HG02885 (cell line): ENCODE measurements at regions not wholly inside any gene's neighbourhood (a gene's known extent, or its start where the extent isn't known, plus 50 kb on each side); places are given as distances from the start of the nearest gene placed in this dataset.

Experiments used
- ATAC-seq: cut with Tn5 transposase; IDR thresholded peaks from one replicate; pipeline ENCODE4 v1.9.1; 2021; ENCODE audit warnings: mild to moderate bottlenecking; ENCODE audit not compliant: unreplicated experiment, poor library complexity

DNA sequence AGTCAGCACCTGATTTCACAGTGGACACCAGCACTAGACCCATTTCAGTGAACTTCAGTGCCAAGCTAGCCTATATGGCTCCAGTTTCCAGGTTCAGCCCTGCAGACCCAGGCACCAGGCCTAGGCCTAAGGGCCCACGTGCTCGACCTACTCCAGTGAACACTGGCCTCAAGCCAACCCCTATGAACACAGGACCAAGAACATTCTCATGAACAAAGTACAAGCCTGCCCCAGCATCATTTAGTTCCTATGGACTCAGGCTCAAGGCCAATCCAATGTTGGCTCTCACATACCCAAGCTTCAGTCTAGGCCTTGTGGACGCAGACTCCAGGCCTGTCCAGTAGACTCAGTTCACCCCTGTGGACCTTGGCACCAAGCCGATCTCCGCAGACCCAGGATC is 385.5 kb downstream of the DHX35 start:
- ATAC-seq = no peak

DNA sequence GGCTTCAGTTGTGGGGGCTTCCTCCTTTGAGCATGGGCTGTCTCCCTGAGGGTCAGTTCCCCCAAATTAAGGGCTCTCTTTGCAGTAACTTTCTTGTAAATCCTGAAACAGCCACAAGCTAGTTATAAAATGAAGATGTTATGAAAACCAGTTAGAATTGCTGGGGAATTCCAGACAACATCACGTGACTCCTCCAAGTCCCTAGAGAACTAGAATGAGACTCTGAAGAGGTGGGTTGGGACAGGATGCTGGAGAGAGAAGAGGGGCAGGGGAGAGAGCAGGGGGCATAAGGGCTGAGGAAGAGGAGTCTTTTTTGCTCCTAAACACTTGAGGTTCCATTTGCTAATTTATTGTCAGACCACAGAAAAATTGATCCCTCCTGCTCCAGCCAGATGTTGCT is 380.3 kb downstream of the DHX35 start:
- ATAC-seq = no peak

DNA sequence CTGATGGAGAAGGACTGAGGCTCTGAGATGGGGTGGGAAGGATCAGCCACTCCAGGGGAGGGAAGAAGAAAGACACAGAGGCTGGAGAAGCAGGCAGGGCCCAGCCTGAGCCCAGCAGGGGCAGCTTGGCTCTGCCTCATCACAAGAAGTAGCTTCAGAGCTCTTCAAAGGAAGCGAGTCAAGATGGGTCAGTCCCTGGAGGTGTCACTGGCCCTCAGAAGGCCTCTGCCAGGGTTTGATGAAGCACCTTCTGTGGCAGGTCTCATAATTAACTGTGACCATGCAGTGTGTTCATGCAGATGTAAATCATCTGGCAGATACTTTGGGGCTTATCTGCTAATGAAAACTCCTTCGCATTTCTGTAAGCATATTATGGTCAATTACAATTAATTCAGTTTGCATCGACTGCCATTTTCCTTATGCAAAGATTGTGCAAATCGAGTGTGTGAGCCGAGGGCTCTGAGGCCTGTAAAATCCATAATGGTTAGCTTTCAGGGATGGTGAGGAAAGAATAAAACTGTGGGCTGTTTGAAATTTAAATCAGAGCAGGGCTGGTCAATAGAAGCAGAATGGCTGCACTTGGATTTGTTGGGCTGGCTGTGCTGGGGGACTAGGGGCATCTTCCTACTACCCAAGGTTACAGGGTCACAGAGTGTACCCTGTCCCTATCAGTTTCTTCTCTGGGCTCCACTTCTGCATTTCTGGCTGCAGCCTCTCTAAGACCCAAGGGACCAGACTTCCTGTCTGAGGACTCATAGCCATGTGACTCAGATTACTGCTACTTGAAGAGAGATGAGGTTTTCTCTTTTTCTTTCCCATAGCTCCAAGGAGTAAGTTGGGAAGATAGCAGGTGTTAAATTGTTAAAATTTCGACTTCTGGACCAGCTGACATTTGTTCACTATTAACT is 376.6 kb downstream of the DHX35 start:
- ATAC-seq = peak; percentile 95

DNA sequence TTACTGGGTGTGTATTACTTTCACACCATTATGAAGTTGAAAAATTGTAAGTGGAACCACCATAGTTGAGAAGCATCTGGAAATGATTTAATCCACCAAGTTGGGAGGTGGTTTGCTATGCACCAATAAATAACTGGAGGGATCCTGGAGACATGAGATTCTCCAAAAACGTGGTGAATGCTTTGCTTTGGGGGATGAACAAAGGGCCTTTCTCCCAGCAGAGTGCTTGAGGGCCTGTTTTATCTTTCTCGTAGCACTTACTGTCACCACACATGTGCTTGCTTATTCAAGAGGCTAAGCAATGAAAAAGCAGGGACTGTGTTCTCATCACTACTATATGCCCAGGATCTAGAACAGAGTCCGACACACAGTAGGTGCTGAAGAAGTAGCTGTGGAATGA is 371.1 kb downstream of the DHX35 start:
- ATAC-seq = no peak

DNA sequence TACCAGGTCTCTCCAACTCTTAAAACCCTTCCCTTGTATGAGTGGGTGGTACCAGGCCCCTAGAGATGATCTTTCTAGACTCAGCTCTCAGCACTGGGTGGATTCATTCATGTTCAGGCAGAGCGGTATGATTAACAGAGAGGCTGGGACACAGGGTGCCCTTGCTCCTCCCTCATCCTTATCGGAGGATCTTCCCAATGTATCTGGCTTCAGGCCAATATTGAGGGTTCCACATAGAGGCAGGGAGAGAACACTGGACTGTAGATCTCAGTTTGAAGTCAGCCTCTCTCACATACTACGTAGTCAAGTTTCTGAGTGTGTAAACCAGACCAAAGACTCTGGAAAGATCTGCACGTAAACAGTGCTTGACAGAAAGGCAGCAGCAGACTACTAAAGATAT is 366.2 kb downstream of the DHX35 start:
- no peak for ATAC-seq

DNA sequence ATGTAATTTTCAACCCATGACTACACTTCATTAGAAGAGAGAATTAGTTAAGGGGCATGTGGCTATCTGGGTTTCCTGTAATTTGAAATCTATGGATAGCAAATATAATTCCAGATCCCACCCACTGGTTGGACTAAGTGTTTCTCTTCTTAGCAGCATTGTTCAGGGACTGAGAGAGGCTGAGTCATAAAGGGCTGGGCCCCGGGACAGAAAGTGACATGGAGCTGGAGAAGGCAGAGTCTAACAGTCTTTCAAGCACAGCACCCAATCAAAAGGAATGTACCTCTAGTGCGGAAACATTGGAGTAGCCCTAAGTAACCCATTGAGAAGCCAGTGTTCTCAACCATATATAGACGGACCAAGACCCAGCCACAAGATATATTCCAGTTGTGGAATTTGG is 363.9 kb downstream of the DHX35 start:
- ATAC-seq = no peak

DNA sequence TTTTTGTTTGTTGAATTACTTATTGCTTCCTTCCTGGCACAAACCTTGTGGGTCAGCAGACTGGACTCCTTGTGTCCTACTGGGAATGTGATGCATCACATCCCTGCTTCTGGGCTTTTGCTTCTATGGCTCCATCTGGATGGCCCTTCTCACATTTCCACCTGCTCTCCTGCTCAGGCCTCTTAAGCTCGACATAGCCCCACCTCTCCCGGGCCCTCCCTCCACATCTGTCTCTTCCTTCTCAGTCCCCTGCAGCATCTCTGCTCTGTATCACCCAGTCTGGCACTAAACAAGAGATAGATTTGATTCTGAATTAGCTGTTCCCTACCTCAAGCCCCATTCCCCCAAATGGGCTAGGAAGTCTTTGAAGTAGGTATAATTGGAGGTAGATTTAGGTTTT is 356.8 kb downstream of the DHX35 start:
- ATAC-seq = no peak

DNA sequence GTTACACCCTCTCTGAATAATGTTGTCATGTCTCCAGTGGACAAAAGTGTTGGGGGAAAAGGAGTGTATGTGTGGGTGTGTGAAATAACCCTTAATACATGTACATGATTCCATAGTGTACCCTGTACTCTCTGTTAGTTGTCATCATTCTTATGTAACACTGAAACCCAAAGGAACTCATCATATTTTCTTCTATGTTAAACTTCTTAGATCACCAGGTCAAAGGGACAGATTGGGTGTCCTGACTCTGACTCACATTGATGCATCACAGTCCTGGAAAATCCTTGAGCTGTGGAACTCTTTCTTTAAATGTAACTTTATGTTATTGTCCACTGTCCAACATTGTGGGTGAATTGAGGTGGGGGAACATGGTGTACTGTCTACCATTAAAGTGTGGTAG is 350.5 kb downstream of the DHX35 start:
- ATAC-seq = no peak

DNA sequence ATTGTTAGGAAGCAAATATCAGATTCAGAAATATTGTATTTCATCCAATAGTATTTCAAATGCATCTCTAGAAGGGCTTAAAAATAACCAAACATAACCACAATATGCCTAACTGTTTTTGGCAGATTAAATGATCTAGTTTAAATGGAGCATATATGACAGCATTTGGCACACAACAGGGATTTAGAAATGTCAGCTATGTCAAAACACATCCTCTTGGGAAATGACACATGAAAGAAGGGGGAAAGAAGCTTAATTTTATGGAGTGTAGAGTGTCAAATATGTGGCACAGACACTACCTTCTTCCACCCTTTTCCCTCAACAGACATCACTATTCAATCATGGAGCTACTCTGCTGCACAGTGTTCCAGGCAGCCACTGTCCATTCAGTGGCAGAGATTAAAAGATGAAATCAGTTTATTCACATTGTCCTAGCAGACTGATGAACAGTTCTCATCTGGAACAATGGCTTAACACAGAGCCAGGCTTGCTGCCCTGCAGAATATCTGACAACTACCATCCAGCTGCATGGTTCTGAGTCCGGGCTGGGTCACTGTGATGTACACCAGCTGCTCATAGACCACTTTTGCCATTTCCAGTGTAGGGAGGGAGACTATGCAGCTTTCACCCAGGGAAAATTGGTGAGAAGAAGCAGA is 349.8 kb downstream of the DHX35 start:
- no peak for ATAC-seq

DNA sequence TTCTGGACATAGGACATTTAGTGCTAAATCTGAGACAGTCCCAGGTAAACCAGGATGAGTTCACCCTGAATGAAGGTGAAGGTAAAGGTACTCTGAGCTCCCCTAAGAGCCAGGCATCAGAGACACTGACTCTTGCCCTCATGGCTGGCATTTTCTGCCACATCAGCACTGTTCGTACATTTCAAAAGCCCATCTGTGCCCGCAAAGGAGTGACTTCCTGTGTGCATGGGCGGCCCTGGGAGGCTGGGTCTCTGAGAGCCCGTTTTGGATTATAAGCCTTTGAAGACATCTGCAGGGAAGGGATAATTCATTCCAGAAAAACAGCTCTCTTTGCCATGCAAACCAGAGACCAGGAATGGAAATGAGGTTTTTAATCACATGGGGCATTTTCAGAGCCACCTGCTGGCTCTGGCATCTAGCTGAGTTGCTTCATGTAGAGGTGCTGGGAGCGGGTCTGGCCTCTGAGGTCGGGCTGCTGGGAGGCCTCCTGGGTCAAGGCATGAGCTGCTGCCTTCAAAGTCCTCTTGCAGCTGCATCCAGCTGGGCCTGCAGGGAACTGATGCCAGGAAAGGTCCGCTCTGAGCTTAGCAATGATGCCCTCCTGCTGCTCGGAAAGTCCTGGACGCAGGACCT is 348.3 kb downstream of the DHX35 start:
- ATAC-seq = no peak

DNA sequence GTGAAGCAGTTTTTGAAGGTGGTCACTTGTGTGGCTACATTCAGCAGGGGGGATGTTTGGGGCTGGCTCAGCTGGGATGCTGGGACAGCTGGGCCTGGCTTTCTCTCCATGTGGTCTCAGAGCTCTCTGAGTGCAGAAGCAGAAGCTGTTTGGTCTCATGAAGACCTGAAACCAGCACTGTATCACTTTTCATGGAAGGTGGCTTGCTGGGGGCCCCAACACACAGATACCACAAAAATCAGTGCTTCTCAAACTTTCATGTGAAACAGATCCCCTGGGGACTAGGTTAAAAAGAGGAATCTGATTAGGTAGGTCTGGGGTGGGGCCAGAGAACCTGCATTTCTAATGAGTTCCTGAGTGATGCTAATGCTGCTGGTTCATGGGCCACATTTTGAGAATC is 347.3 kb downstream of the DHX35 start:
- ATAC-seq = no peak

DNA sequence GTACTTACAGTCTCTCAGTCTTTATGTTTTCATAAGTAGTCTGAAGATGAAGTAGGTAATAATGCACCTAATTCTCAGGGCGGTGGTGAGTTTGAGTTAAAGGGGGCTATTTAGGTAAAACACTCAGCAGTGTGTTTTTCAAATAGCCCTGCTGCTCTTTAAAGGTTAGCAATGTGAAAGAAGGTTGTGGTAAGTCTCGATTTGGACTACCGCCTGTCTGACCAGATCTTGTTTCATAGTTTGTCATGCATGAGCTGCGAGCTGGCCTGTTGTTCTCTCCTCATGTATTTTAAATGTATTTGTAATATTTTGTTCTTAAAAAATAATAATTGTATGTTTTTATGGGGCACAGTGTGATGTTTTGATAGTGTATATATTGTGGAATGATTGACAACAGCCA is 340.2 kb downstream of the DHX35 start:
- peak; percentile 62 for ATAC-seq

DNA sequence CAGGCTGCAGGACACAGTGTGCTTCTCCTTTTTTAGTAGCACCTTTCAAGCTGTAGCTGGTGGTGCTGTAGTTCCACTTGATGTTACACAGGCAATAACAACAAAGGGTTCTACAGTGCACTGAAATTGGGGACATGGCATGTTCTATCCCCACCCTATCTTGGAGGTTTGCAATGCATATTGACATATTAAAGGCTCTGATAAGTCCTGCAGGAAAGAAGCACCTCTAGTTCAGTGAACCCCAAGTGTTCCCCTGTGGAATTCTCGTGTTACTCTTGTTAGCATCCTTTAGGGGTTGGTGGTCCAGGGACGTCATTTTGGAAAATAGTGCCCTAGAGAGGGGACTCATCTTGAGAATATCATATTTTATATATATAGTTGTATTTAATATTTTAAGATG is 337.6 kb downstream of the DHX35 start:
- no peak for ATAC-seq

DNA sequence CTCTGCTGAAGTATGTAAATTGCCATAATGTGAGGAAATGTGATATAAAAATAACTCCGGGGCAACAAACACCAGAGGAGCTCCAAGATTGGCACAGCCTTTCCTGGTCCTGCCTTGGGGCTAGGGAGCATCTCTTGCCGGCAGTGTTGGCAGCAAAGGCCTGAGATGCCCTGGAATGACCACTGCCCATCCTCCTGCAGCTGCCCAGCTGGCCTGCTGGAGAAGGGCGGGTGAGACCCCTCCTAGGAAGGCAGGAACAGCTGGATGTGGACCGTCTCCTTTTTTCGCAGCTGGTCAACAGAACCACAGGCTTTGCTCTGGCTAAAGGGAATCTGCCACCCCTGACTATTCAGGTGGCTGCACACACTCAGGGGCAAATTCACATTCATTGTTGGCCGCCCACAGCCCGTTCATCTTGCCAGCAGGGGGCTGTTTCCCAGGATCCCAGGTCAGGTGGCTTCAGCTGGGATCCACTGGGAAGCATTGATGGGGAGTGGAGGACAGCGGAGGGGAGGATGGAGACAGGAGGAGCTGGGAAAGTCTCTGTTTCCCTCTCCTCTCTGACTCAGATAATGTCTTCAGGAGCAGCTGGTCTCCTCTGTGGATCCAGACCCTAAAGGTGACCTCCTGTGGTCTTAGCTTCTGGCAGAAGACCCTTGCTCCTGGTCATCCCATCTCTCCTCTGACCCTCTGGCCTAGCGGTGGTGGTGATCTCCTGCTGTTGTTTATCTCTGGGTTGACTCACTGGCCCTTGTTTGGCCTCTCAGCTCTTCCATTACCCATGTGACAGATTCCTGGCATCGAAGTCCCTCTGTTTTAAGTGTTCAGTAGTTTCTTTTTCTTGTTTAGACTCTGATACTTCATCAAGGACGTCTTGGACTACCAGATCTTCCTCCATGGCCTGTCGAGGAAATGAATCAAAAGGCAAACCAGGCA is 336.7 kb downstream of the DHX35 start:
- ATAC-seq = no peak

DNA sequence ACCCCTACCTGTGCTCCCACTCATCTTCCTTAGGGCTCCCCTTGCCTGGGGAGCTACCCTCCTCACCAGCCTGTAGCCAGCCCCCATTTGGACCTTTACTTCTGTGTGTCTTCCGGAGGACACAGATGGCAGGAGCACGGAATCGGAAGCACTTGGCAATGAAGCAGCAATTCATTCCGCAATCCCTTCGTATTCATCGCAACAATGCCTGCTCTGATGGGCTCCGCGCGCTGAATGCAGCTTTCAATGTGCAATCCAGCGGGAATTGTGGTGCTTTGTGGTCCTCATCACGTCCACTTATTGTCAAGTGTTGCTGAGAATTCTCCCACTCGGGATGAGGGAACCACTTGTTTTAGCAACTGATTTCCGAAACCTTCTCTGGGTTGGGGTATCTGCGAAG is 336.0 kb downstream of the DHX35 start:
- ATAC-seq = no peak

DNA sequence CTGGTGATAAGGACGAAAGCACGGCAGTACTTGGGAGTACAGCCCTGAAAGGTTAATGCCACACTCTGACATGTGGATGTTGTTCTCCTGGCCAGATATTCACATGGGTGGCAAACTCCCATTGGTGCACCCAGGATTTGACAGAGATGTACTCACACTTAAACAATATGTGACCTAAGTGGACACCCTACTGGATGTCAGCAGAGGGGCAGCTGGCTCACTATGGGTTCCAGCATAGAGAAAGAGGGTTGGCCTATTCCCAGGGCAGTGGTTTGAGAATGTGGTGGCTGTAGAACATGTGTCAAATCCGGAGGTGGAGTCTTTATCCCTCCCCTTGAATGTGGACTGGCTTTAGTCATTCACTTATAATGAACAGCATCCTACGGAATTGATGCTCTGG is 333.2 kb downstream of the DHX35 start:
- no peak for ATAC-seq

DNA sequence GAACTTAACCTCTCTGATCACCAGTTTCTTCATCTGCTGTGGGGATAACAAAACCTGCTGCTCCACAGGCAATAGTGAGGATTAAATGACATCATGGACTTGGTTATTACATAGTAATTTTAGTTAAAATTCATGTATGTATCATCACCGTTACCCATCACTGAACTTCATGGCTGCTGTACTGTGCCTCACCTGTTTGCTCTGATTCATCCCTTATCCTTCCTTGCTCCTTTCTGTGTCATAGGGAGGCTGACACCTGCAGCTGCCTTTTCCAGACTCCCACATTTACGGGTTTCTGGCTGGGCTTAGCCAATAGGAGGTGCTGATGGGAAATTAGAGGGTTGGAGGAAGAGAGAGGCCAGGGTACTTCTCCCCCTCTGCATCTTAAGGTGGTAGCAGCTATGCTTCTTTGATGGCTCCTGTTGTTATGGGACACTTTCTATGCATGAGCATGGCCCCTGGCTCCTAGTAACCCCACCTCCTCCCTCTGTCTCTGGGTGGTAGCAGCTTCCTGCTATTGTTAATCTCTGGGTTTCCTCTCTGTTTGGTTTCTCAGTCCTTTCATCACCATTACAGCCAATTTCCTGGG is 332.1 kb downstream of the DHX35 start:
- ATAC-seq = no peak

DNA sequence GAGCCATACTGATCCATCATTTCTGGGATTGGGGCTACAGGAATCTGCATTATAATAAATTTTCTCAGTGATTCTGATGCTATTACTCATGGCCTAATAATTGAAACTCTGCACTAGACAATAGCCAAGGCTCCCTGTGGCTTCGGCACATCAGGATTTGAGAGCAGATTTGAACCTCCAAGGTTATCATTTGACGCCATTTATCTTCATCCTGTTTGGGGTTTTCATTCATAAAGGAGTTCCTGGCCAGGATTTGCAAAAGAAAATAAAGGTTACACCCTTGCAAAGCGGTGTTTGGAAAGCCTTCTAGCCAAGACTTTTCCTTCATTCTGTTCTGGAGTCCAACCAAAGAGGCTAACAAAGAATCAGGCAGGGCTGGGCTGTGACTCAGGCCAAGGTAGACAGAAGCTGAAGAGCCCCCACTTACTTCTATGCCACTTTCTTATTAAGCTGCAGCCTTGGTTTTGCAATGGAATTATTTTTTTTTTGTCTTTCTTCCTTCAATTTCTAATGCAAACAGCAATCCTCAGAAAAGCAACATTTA is 330.1 kb downstream of the DHX35 start:
- no peak for ATAC-seq

DNA sequence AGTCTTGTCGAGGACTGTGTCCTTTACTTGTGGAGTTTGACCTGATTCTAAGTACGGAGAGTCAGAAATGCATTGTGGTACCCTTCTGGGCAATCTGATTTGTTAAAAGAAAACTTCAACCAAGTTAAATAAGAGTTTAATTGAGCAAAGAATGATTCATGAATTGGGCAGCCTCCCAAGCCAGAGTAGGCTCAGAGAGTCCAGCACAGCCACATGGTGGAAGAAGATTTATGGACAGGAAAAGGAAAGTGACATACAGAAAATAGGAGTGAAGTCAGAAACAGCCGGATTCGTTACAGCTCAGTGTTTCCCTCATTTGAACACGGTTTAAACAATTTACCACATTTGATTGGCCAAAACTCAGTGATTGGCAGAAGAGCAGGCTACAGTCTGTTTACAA is 329.2 kb downstream of the DHX35 start:
- ATAC-seq = no peak

DNA sequence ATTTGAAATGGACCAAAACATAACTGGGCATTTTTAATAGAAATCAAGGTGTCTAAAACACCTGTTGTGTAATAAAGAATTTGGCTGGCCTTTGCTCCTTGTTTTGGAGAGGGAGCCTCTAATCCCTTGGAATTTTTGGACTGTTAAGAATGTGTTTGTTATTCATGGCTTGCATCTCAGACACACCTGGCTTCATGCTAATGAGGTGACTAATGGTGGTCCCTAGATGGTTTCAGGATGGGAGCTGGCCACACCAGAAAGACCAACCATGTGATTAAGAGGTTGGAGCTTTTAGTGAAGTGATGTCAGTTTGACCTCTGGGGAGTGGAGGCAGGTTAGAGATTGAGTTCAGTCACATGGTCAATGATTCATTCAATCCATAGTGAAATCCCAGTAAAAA is 328.4 kb downstream of the DHX35 start:
- ATAC-seq = no peak
